Erythroblast (primary cell): ENCODE measurements at regions not wholly inside any gene's neighbourhood (a gene's known extent, or its start where the extent isn't known, plus 50 kb on each side); places are given as distances from the start of the nearest gene placed in this dataset.

Source experiments
- GATA1 ChIP-seq: IDR thresholded peaks from 2 replicates; pipeline ENCODE4 v1.6.1; 2011; ENCODE audit warnings: low read depth, mild to moderate bottlenecking, control low read depth, low read length, moderate library complexity
- POLR2A ChIP-seq: IDR thresholded peaks from 2 replicates; pipeline ENCODE4 v1.6.1; 2011; ENCODE audit warnings: mild to moderate bottlenecking, low read length

DNA sequence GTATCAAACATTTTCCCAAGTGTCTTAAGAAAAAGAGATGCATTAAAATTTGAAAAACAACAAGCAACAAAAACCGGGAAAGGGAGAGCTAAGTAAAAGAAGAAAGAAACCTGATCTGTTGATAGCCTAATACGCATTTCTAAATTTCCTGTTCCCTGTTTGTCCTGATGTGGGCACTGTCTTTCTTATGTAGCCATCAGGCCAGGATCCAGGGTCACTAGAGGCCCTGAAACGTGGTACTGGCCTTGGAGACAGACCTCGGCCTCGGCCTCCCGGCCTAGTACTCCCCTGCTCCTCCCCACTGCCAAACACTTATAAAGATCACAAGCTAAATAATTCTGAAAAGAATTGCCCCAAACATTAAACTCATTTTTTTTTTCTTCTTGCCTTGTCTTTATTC is 547.2 kb downstream of the IRX1 start:
- no peak for TF ChIP-seq POLR2A
- TF ChIP-seq GATA1: no peak
